ENCODE measurements at regions not wholly inside any gene's neighbourhood (a gene's known extent, or its start where the extent isn't known, plus 50 kb on each side); places are given as distances from the start of the nearest gene placed in this dataset.

- TF ChIP-seq CTCF (IDR thresholded peaks at IDR 0.05), result peak in 2 of 5 experiments; percentile 5 to 36
- TF ChIP-seq POLR2A (IDR thresholded peaks at IDR 0.05), result no peak
These were observed 93.8 kb upstream of the LY86 start for GRCh38 chr6:6494677-6495076.
